ENCODE measurements at regions not wholly inside any gene's neighbourhood (a gene's known extent, or its start where the extent isn't known, plus 50 kb on each side); places are given as distances from the start of the nearest gene placed in this dataset.

DNA sequence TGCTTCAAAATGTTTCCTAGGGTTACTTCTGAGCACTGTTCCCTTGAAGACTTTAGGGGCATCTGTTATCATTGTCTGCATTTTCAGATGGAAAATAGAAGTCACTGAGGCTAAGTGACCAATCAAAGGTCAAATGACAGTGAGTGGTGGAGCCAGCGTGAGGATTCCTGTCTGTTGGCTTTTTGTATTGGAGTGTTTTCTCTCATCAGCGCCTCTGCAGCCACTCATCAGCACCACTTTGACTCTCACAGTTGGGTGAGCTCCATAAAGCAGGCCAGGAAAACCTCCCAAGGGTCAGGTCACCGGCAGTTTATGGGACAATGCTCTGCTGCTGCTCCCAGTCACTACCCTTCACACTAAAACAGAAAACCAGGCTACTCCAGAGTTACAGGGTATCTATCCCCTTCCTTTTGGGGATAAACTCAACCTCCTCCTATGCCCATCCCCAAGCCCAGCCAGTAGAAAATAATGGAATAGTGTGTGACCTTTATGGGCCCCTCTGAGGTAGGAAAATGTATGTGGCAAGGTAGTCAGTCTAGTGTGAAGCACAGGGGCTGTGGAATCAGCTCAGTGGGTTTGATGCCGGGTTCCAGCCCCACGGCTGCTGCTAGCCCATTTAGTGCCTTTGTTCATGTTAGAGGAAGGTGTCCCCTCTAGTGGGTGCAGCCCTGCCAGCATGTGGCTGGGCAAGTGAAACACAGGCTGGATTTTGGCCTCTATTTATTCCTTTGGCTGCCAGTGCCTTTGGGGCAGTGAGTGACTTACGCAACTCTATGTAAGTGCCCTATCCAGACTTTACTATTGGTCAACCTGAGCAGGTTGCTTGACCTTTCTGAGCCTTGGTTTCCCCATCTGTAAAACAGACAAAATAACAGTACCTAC is 133.8 kb upstream of the CPM start:
- no peaks in the 10 kb centered on the region for H3K9me3 ChIP-seq
- peaks cover 9% of the 10 kb centered on the region for H3K27me3 ChIP-seq
- no peaks in the 10 kb centered on the region for H3K36me3 ChIP-seq
- DNase-seq, result no peak
- TF ChIP-seq, protein P1, sequence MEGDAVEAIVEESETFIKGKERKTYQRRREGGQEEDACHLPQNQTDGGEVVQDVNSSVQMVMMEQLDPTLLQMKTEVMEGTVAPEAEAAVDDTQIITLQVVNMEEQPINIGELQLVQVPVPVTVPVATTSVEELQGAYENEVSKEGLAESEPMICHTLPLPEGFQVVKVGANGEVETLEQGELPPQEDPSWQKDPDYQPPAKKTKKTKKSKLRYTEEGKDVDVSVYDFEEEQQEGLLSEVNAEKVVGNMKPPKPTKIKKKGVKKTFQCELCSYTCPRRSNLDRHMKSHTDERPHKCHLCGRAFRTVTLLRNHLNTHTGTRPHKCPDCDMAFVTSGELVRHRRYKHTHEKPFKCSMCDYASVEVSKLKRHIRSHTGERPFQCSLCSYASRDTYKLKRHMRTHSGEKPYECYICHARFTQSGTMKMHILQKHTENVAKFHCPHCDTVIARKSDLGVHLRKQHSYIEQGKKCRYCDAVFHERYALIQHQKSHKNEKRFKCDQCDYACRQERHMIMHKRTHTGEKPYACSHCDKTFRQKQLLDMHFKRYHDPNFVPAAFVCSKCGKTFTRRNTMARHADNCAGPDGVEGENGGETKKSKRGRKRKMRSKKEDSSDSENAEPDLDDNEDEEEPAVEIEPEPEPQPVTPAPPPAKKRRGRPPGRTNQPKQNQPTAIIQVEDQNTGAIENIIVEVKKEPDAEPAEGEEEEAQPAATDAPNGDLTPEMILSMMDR (IDR thresholded peaks at IDR 0.05; ENCODE audit: low read depth, low read length), result no peak
- H3K4me1 ChIP-seq, result no peaks in the 10 kb centered on the region
- H3K4me3 ChIP-seq (ENCODE audit: low read depth, low read length), result no peak overlapping the region

DNA sequence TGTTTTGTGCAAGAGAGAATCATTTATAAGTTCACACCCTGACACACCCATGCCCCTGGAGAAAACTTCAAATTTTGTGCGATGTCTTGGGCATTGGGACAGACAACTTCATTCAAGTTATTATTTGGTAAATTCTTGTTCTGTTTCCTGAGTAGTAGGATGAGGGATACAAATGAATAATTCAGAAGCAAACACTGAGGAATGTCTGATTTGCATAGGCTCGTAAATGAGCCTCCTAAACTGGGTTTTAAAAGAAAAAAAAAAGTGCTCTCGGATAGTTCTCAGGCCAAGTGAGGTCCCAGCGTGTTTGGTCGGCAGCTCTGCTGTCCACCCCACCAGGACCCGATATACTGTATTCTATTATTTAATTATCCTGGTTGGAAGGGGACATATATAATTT is 134.7 kb upstream of the CPM start:
- H3K36me3 ChIP-seq, result no peaks in the 10 kb centered on the region
- no peaks in the 10 kb centered on the region for H3K9me3 ChIP-seq
- no peak for DNase-seq
- no peaks in the 10 kb centered on the region for H3K4me1 ChIP-seq
- no peak overlapping the region for H3K4me3 ChIP-seq (ENCODE audit: low read depth, low read length)
- peaks cover 9% of the 10 kb centered on the region for H3K27me3 ChIP-seq
- TF ChIP-seq, protein P1 (IDR thresholded peaks at IDR 0.05; ENCODE audit: low read depth, low read length), result no peak

DNA sequence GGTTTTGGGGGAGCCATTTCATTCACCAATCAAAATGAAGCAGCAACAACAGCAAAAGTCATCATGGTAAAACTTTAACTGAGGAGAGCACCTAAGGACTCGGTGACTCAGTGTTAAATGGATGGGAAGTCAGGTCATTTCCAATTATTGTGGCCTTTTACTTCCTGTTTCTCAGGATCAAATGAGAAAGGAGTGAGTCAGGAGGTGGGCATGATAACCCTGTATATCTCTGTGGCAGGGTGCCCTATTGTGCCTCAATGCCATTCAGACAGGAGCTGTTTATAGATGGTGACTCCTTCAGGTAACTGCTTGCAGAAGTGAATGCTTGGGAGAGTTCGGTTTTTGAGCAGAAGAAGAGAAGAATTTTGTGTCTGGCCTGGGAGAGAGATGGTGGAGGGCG is 135.5 kb upstream of the CPM start:
- Histone ChIP-seq H3K9me3 (no peaks in the 10 kb centered on the region), H3K4me1 (no peaks in the 10 kb centered on the region), H3K27me3 (peaks cover 9% of the 10 kb centered on the region), H3K4me3 (ENCODE audit: low read depth, low read length) (no peak overlapping the region), H3K36me3 (no peaks in the 10 kb centered on the region)
- DNase-seq, result no peak
- TF ChIP-seq, protein P1 (IDR thresholded peaks at IDR 0.05; ENCODE audit: low read depth, low read length), result no peak

- H3K4me1 ChIP-seq, result no peaks in the 10 kb centered on the region
- no peaks in the 10 kb centered on the region for H3K9me3 ChIP-seq
- TF ChIP-seq, protein P1 (IDR thresholded peaks at IDR 0.05; ENCODE audit: low read depth, low read length), result no peak
- peaks cover 6% of the 10 kb centered on the region for H3K27me3 ChIP-seq
- DNase-seq, result no peak
- no peaks in the 10 kb centered on the region for H3K36me3 ChIP-seq
- no peak overlapping the region for H3K4me3 ChIP-seq (ENCODE audit: low read depth, low read length)
Observed at GRCh38 chr12:69069479-69069878, 136.5 kb upstream of the CPM start.

DNA sequence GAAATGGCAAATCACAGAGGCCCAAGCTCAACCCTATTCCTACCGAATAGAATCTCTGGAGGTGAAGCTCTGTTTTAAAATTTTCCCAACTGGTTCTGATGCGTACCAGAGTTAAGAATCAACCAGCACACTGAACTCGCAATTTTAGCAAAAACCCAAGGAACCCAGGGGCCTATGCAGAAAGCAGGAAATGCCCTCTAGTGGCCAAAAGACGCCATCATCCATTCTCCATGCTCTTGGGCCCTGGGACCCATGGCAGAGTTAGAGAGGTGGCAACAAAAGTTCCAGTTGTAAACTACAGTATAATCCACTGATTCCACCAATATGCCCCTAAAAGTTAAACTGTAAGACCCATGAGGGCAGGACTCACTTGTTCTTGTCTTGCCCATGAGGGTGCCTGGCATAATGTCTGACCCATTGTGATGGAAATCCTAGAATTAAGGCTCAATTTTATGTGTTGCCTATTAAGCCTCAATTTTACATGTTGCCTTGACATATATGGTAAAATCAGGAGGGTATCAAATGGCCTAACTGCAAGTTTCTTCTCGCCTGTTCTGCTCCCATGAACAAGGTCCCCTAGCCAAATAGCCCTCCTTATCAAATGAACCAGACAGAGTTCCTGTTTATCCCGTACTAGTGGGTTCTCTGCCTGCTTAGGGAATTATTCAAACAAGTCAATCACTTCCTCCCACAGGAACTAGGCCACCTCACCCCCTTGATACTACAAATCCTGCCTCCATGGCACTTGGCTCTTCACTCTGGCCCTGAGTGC is 137.5 kb upstream of the CPM start:
- Histone ChIP-seq H3K27me3 (peaks cover 6% of the 10 kb centered on the region; the same call in 1 of the 2 replicates), H3K4me3 (ENCODE audit: low read depth, low read length) (no peak overlapping the region), H3K4me1 (no peaks in the 10 kb centered on the region), H3K36me3 (no peaks in the 10 kb centered on the region), H3K9me3 (no peaks in the 10 kb centered on the region)
- TF ChIP-seq, protein P1 (IDR thresholded peaks at IDR 0.05; ENCODE audit: low read depth, low read length), result peak; percentile 95
- peak; percentile 59 for DNase-seq

DNA sequence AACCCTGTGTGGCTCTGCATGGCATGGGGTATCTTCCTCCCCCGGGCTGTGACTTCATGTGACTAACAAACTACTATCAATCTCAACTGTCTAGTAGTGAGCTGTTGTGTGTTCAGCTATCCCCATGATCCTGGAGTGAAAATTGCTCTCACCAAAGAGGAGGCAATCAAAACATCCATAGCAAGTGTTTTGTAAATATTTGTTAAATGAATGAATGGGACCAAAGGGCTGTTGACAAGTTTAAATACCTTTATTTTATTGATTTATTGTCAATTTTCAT is 138.1 kb upstream of the CPM start:
- H3K36me3 ChIP-seq, result no peaks in the 10 kb centered on the region
- no peaks in the 10 kb centered on the region for H3K4me1 ChIP-seq
- no peak for DNase-seq
- peaks cover 6% of the 10 kb centered on the region; the same call in 1 of the 2 replicates for H3K27me3 ChIP-seq
- H3K4me3 ChIP-seq (ENCODE audit: low read depth, low read length), result no peak overlapping the region
- no peaks in the 10 kb centered on the region for H3K9me3 ChIP-seq
- TF ChIP-seq, protein P1 (IDR thresholded peaks at IDR 0.05; ENCODE audit: low read depth, low read length), result no peak
